Fibroblast of peridontal ligament (primary cell): ENCODE measurements at regions not wholly inside any gene's neighbourhood (a gene's known extent, or its start where the extent isn't known, plus 50 kb on each side); places are given as distances from the start of the nearest gene placed in this dataset.

ENCODE experiments used
- DNase-seq: peaks from one replicate; pipeline ENCODE4 v3.0.0-alpha.2; 2010; ENCODE audit errors: extremely low read depth

DNA sequence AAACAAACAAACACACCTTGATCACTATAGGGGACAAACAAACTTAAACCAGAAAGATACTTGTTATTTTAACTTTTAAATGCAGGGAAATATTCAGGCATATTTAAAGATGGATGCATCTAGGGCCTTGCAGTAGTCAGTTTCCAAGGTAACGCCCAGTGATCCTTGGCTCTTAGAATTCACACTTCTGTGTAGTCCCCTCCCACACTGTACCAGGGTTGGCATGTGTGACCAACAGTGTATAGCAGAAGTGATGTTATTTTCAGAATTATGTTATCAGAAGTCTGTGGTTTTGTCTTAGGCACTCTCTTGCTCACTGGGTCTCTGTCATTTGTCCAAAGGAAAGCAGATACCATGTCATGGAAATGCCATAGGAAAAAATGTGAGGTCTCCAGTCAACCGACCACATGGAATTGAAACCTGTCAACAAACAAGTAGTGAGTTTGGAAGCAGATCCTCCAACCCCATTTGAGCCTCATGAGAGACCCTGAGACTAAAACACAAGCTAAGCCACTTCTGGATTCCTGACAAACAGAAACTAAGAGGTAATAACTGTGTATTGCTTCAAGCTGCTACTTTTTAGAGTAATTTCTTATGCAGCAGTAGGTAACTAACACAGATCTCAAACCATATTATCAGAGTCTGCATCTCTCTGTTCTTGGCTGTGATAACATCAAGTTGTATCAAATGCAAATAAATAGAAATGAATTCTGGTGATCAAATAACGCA is 670.3 kb downstream of the KCTD8 start:
- no peak for DNase-seq

DNA sequence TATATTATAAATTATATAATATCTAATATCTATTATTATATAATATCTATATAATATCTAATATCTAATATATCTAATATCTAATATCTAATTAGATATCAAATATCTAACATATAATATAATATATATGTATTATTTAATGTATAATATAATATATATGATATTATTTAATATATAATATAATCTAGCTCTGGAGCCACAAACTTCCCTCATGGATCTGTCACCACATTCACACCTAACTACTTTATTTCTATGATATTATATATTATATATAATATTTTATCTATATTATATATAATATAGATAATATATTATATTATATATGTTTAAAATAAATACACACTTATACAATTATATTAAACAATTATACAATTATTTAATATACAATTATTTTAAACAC is 667.5 kb downstream of the KCTD8 start:
- no peak for DNase-seq

DNA sequence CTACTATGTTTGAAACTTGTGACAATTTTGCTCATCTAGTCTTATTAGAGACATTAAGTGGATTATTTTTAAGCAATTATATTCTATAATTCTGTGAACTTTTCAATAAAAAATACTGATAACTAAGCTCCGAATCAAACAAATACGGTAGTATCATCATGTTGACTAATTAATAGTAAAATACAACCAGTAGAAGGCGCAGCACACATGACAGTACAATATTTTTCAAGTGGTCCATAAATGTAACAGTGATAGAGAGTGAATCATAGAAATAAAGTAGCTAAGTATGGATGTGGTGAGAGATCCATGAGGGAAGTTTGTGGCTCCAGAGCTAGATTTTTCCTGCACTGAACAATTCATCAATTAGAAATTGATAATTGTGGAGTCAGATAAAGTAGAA is 666.2 kb downstream of the KCTD8 start:
- DNase-seq = no peak

DNA sequence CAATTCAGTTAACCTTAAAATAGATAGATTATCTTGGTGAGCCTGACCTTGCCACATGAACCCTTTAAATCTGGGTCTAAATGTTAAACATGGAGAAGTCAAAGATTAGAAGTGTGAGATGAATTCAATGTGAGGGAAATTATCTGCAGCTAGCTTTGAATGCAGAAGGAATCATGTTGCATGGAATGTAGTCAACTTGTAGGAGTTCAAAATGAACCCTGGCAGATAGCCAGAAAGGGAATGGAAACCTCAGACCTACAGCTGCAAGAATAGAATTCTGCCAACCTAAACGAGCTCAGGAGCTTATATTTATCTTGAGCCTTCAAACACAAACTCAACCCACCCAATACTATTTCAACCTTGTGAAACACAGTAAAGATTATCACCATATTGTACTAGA is 632.5 kb downstream of the KCTD8 start:
- DNase-seq = no peak

DNA sequence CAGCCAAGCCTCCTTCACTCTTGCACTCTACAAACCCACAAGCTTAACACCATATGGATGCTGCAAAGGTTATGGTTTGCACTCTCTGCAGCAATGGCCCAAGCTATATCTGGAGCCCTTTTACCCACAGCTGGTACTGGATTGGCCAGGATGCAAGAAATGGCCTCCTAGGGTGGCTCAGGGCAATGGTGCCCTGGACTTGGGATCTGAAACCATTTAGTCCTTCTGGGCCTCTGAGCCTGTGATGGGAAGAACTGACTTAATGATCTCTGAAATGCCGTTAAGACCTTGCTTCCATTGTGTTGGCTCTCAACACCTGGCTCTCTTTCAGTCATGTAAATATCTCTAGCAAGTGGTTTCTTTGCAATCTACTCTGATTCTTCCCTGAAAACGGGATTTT is 626.0 kb downstream of the KCTD8 start:
- DNase-seq = no peak

DNA sequence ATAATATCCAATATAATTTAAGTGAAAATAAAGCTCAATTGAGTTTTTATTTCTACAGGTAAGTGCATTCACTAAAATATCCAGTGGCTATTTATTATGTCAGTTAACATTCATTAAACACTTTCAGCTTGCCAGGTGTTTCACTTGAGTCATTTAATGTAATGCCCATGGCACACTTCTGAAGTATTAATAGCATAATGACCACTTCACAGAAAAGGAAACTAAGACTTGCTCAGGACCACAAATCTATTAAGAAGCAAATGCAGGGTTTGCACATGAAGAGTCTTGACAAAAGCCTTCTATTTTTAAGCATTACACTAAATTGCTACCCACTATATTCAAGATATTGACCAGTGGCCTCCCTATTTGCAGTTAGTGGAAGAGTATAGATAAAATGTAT is 612.7 kb downstream of the KCTD8 start:
- DNase-seq = no peak

DNA sequence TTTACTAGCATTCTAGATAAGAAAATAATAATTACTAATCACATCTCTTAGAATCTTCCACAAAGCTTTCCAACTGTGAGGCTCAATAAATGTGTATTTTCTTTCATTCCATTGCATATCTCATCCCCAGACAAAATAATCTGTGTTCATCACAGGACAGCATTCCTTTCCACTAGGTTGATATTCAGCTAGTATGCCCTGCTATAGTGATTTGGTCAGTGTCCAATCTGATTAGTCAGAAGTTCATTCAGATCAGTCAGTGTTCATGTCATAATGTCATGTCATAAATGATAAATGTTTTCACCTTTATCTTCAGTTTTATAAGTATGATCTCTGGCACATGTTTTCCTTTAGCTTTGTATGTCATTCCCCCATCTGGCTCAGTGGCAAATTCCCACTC is 611.4 kb downstream of the KCTD8 start:
- DNase-seq = no peak

DNA sequence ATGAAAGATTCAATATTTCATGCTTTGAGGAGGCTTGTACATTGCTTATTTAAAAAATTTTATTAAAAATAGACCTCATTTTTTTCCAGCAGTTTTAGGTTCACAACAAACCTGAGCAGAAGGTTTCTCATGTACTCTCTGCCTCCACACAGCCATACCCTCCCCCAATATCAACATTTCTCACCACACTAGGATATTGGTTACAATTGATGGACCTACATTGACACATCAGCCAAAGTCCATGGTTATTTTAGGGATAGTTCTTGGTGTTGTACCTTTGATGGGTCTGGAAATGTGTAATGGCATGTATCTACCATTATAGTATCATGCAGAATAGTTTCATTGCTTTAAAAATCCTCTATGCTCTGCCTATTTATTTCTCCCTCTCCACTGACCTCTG is 611.0 kb downstream of the KCTD8 start:
- no peak for DNase-seq

DNA sequence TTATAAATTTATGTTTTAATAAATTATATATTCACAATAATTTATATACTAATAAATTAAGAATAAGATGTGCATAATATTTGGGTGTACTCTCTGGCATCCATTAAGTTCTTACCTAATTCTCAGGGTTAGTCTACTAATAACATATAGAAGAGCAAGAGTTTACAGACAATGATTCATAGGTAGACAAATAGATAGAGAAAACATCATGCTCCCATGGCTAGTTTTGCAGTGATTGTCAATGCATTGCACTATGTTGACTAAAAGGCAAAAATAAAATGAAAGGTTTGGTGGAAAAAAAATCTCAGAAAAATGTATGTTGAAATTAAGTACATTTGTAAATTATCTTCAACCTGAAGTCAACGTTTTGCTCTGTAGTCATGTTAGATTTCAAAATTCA is 606.0 kb downstream of the KCTD8 start:
- DNase-seq = no peak

DNA sequence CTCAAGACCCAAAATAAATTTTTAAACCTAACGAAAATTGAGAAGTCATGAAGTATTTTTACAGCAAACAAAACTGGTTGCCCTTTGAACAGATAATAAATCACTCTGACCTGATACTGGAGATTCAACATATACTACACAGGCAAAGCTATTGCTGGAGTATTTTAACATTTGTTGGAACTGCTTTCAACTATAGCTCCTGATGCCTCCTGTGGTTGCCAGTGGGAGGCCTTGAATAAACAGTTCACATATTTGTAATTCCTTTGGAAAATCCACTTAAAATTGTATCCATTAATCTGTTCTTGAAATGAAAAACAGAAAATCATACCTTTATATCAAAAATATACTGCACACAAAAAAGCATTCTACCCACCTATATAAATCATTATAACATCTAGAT is 605.1 kb downstream of the KCTD8 start:
- no peak for DNase-seq

DNA sequence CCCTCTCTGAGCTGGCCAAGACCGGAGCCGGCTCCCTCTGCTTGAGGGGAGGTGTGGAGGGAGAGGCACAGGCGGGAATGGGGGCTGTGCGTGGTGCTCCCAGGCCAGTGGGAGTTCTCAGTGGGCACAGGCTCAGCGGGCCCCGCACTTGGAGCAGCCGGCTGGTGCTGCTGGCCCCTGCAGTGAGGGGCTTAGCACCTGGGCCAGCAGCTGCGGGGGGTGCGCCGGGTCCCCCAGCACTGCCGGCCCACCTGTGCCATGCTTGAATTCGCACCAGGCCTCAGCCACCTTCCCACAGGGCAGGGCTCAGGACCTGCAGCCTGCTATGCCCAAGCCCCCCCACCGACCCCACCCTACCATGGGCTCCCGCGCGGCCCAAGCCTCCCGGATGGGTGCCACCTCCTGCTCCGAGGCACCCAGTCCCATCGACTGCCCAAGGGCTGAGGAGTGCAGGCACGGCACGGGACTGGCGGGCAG is 602.5 kb downstream of the KCTD8 start:
- DNase-seq = no peak

DNA sequence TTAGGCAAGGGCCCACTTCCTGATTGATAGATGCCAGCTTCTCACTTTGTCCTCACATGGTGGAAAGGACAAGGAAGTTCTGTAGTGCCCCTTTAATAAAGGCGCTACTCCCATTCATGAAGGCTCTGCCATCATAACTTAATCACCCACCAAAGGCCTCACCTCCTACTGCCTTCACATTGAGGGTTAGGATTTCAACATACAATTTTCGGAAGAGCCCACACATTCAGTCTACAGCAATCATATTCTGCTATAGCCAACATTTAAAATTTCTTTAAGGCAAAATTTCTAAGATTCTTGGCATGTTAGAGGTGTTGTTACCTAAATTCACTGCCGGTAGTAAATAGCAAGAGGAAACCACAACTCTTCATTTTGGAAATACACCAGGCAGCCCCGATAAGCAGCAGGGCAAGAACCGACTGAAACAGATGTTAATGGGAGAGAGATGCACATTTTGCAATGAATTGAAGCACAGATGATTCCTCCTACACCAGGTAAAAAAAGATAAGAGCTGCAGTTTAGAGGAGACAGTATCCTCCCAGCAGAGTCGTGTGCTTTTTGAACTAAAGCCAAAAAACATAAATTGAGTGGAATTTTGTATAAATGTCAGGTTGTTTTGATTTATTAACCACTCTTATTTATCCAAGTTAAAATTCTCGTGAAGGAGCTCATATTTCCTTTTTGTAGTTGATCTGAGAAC is 594.9 kb downstream of the KCTD8 start:
- no peak for DNase-seq

DNA sequence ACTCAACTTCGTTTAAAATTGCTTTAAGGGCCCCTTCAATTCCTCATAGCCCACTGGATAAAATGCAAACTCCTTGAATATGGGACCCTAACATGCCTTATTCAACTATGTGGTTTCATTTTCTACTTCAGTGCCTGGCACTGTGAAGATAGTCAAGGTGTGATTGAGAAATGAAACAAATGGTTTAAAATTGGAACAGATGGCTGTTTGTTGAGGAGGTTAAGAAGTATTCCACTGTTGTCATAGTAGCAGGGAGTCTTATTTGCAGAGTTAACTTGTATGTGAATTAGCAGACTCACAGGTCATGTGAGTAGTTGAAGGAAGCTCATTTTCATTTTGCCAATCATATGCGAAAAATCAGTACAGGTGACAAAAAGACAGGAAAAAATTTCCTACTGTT is 593.3 kb downstream of the KCTD8 start:
- DNase-seq = no peak

DNA sequence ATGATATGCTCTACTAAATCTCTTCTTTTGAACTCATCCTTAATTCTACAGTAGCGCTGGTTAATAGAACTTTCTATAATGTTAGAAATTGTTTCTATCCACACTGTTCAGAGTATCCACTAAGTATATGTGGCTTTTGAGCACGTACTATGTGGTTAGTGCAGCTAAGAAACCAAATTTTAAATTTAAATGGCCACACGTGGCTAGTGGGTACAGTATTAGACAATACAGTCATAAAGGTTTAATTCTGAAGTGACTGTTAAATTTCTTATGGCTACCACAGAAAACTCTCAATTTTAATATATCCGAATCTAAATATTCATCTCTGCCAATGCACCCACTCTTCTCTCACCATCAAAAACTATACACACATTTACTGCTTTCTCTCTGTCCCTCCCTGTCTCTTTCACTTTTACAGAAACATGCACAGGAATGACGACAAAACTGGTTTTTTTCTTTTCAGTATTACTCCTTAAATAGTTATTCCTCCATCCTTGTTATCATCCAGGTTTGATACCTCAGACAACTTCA is 583.9 kb downstream of the KCTD8 start:
- DNase-seq = no peak

DNA sequence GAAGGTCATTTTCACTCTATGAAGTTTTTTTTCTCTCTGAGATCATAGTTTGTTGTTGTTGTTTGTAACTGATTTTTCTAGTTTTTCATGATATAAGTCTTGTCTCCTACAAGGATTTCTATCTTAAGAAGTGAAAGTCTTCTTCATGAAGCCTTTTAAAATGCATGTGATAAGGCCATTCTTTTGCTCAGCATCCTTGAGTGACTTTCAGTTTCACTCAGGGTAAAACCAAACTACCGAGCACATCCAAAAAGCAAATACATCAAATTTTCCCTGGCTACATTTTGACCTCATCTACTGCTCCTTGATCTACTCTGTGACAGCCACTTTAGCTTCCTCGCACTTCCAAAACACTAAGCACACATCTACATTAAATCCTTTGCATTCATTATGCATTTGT is 580.7 kb downstream of the KCTD8 start:
- DNase-seq = no peak

DNA sequence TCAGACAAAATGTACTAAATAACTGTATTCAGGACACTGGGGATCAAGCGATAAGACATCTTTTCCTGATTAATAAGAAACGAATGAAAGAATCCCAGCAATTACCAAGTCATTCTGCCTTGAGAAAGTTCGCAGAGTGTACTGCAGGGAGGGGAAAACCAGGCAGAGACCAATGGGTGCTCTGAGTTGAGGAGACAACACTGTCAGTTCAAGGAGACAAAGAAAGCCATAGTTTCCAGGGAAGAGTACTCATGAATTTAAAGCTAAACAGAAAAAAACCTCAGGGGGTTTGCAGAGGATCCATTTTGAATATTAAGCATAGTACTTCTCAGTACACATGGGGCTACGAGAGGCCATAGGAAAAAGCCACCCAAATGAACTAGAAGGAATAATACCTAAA is 573.0 kb downstream of the KCTD8 start:
- no peak for DNase-seq

DNA sequence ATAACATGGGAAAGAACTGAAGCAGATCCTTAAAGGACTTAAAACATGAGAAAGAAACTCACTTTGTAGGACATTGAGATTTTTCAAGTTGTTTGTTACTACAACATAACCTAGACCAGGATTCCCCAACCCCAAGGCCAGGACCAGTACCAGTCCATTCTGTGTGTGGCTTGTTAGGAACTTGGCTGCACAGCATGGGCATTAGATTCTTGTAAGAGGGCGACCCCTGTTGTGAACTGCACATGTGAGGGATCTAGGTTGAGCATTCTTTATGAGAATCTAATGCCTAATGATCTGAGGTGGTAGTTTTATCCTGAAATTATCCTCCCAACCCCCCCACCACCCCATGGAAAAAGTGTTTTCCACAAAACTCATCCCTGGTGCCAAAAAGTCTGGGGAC is 566.1 kb downstream of the KCTD8 start:
- no peak for DNase-seq

DNA sequence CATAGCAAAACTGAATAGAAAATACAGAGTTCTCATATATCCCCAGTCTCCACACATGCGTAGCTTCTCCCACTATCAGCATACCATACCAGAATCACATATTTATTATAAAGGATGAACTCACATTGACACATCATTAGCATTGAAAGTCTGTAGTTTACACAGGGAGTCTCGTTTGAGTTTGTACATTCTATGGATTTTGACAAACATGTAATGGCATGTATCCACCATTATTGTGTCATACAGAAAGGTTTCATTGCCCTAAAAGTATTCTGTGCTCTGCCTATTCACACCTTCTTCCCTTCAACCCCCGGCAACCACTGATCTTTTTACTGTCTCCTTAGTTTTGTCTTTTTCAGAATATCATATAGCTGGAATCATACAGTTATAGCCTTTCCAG is 562.4 kb downstream of the KCTD8 start:
- DNase-seq = no peak

DNA sequence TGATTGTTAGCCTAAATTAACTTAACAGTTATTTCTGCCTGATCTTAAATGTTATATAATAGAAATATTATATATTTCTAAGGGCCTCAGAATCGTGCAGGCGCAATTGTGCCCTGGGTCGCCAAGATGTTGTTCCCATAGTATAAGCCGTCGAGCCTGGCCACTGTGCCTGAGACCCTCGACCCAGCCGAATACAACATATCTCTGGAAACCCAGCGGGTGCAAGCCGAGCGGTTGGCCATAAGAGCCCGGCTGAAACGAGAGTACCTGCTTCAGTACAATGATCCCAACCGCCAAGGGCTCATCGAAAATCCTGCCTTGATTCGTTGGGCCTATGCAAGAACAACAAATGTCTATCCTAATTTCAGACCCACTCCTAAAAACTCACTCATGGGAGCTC is 549.8 kb downstream of the KCTD8 start:
- no peak for DNase-seq

DNA sequence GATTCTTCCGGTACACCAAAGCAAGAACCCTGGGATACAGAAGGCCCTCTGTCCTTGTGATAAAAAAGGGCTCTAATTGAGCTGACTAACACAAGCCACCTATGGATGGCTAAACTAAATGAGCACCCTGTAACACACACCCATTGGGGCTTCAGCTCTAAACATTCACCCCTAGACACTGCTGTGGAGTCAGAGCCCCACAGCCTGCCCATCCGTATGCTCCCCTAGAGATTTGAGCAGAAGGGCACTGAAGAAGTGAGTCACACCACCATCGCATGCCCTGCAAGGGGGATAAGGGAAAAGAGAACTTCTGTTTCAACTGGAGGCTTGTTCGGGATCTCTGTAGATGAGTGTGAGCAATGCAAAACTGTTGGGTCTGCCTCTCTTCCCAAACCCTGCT is 545.2 kb downstream of the KCTD8 start:
- no peak for DNase-seq

DNA sequence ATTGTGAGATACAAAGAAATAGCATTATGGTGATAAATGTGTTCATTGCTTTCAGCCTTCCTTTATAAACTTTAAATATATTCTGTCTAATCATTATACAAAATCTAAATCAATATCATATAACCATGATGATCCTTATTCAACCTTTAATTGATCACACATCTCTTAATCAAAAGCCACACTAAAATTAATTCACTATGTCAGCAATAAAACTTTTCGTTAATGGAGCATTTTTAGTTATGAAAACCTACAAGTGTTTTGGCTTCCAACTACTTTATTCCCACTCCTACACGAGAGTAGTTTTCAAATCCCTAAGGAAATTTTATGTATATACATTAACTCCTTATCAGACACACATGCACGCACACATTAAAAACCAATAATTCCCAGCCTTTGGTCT is 530.2 kb downstream of the KCTD8 start:
- no peak for DNase-seq

DNA sequence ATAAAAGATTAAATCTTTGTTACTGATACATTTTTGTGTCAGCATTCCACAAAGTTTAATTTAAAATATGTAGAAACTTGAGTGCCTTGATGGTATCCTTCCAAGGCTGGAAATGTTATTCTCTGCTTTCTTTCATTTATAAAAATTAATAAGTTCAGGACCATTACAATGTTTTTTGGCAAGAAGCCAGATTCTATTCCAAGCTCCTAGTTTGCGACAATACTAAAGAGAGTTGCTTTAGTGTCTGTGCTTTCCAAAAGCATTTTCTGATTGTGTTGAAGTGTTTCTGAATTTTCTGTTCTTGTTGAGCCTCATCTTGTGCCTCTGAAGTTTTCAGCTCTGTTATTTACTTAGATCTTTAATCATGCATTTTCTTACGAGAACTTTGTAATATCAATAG is 516.2 kb downstream of the KCTD8 start:
- DNase-seq = no peak

DNA sequence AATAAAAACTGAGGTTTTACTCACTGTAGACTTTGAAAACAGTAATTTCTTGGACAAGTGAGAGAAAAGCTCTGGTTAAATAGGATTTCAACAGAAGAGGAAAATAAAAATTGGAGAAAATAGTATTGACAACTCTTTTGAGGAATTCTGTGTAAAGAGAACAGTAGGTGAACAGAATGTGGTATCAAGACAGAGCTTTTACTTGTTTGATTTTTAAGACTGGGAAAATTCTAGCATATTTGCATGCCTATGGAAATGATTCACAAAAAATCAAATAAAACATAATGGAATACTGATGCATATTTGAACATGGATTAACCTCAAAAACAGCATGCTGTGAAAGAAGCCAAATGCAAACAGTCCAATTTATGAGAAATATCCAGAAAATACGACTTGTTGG is 504.6 kb downstream of the KCTD8 start:
- DNase-seq = no peak
